NCI-H2107 treated with DMSO at 0.1 percent for 48 hours (cell line): ENCODE measurements at regions not wholly inside any gene's neighbourhood (a gene's known extent, or its start where the extent isn't known, plus 50 kb on each side); places are given as distances from the start of the nearest gene placed in this dataset.

ENCODE experiments used
- DNase-seq: peaks from one replicate; lab custom pipeline; 2025; ENCODE audit not compliant: unreplicated experiment; lab: John Stamatoyannopoulos, UW

- DNase-seq: no peak
Observed at GRCh38 chr15:62727501-62727900, 315.0 kb upstream of the TPM1 start.

- no peak for DNase-seq
Observed at GRCh38 chr15:62730825-62731224, 311.7 kb upstream of the TPM1 start.

GRCh38 chr15:62732078-62732477 is 310.5 kb upstream of the TPM1 start:
- DNase-seq: no peak

GRCh38 chr15:62734706-62735105 is 307.8 kb upstream of the TPM1 start:
- no peak for DNase-seq

- no peak for DNase-seq
Observed at GRCh38 chr15:62736756-62737155, 305.8 kb upstream of the TPM1 start.

- no peak for DNase-seq
Observed at GRCh38 chr15:62737551-62737950, 305.0 kb upstream of the TPM1 start.

- no peak for DNase-seq
Observed at GRCh38 chr15:62739082-62739481, 303.5 kb upstream of the TPM1 start.

GRCh38 chr15:62739507-62739906 is 303.0 kb upstream of the TPM1 start:
- DNase-seq: no peak

GRCh38 chr15:62740141-62741004 is 302.2 kb upstream of the TPM1 start:
- no peak for DNase-seq

- DNase-seq: no peak
Observed at GRCh38 chr15:62741106-62741505, 301.4 kb upstream of the TPM1 start.

- peak; percentile 11 for DNase-seq
Observed at GRCh38 chr15:62742409-62743171, 300.0 kb upstream of the TPM1 start.

GRCh38 chr15:62745621-62746225 is 296.8 kb upstream of the TPM1 start:
- no peak for DNase-seq

GRCh38 chr15:62748196-62748595 is 294.4 kb upstream of the TPM1 start:
- DNase-seq: no peak

- DNase-seq: no peak
Observed at GRCh38 chr15:62749036-62749815, 293.3 kb upstream of the TPM1 start.

GRCh38 chr15:62750471-62750870 is 292.1 kb upstream of the TPM1 start:
- DNase-seq: no peak

GRCh38 chr15:62752657-62753517 is 289.7 kb upstream of the TPM1 start:
- no peak for DNase-seq

GRCh38 chr15:62753518-62754221 is 288.9 kb upstream of the TPM1 start:
- no peak for DNase-seq

- no peak for DNase-seq
Observed at GRCh38 chr15:62756326-62756994, 286.1 kb upstream of the TPM1 start.

- DNase-seq: no peak
Observed at GRCh38 chr15:62756995-62757360, 285.6 kb upstream of the TPM1 start.
